Upper lobe of left lung (tissue), 6 donors: ENCODE measurements at regions not wholly inside any gene's neighbourhood (a gene's known extent, or its start where the extent isn't known, plus 50 kb on each side); places are given as distances from the start of the nearest gene placed in this dataset.
A peak's percentile ranks its signal among the peaks of the same experiment; 100 is the strongest.
"Not testable (repeated sequence)": the region's sequence is repeated elsewhere in the genome, so short reads cannot be mapped to it uniquely, and the experiment has no call there.

ENCODE experiments used
- ATAC-seq, 2 donors: fragments of 200-7000 bp; cut with Tn5 transposase; one replicate each; pipeline ENCODE4 v1.9.1; 2022; ENCODE audit warnings: mild to moderate bottlenecking in 2 of 2, moderate library complexity in 2 of 2; ENCODE audit not compliant: low FRiP score in 2 of 2
- DNase-seq, 2 donors: peaks; one replicate each; pipeline ENCODE4 v3.0.0-alpha.2; 2019 to 2020
- H3K27ac ChIP-seq, 4 donors: fragments of 200-600 bp; sonication (generic); one replicate each; pipeline ENCODE4 v1.5.1; 2016 to 2019
- H3K27me3 ChIP-seq, 4 donors: fragments of 200-600 bp; sonication (generic); one replicate each; pipeline ENCODE4 v1.5.1; 2017 to 2019
- H3K36me3 ChIP-seq, 4 donors: fragments of 200-600 bp; sonication (generic); one replicate each; pipeline ENCODE4 v1.5.1; 2016 to 2019
- H3K4me1 ChIP-seq, 4 donors: fragments of 200-600 bp; sonication (generic); one replicate each; pipeline ENCODE4 v1.5.1; 2018 to 2019
- H3K4me3 ChIP-seq, 4 donors: fragments of 200-600 bp; sonication (generic); one replicate each; pipeline ENCODE4 v1.5.1; 2017 to 2019; ENCODE audit warnings: mild to moderate bottlenecking in 2 of 4, moderate library complexity in 1 of 4
- H3K9me3 ChIP-seq, 4 donors: fragments of 200-600 bp; sonication (generic); one replicate each; pipeline ENCODE4 v1.5.1; 2018 to 2019
- CTCF ChIP-seq, 6 experiments: fragments of 450-650 bp in 4 of 6; fragments of 200-600 bp in 2 of 6; sonication (generic) in 2 of 6; IDR thresholded peaks; one replicate each; pipeline ENCODE4 v1.5.1; 2016 to 2019; ENCODE audit warnings: antibody characterized with exemption in 6 of 6
- EP300 ChIP-seq, 4 donors: sonication (generic); formaldehyde crosslinking; IDR thresholded peaks; one replicate each; pipeline ENCODE4 v1.5.1; 2017; ENCODE audit warnings: antibody characterized with exemption in 4 of 4, control low read depth in 2 of 4
- POLR2A ChIP-seq, 4 donors: fragments of 450-650 bp; IDR thresholded peaks; one replicate each; pipeline ENCODE4 v1.5.1; 2016 to 2017; ENCODE audit warnings: antibody characterized with exemption in 4 of 4, mild to moderate bottlenecking in 2 of 4
- POLR2AphosphoS5 ChIP-seq, 2 donors: sonication (generic); formaldehyde crosslinking; IDR thresholded peaks; one replicate each; pipeline ENCODE4 v1.5.1; 2017; ENCODE audit warnings: antibody characterized with exemption in 2 of 2
- WGBS, 2 donors: methylation state at CpG; one replicate each; pipeline ENCODE4 v1.1.5; 2017 to 2018; 5-methylcytosine and 5-hydroxymethylcytosine counted together
- donor health status: DM: no; HTN: no; CAD: no; lungs with moderate emphysema.
- donor health status: DM: no; HTN: yes; CAD: no; lungs with severe emphysema.

GRCh38 chr15:22241451-22241850, 161.1 kb downstream of the OR4M2 start:
- H3K4me1 ChIP-seq = no peaks in the 10 kb centered on the region
- no peaks in the 10 kb centered on the region for H3K27me3 ChIP-seq
- WGBS, 2 donors = 79 to 82% methylated on average over 7 to 8 of the region's 8 CpGs
- no peak for ATAC-seq
- no peaks in the 10 kb centered on the region for H3K9me3 ChIP-seq
- no peaks in the 10 kb centered on the region for H3K36me3 ChIP-seq
- DNase-seq = peak in 1 of 2 donors; percentile 77
- no peak overlapping the region for H3K27ac ChIP-seq
- no peak for TF ChIP-seq CTCF (IDR thresholded peaks at IDR 0.05)
- TF ChIP-seq POLR2A (IDR thresholded peaks at IDR 0.05) = no peak
- no peak for TF ChIP-seq POLR2AphosphoS5 (IDR thresholded peaks at IDR 0.05)
- TF ChIP-seq EP300 (IDR thresholded peaks at IDR 0.05) = no peak
- H3K4me3 ChIP-seq = no peak overlapping the region

- H3K4me3 ChIP-seq, H3K36me3 ChIP-seq, H3K27ac ChIP-seq, H3K4me1 ChIP-seq, DNase-seq, H3K27me3 ChIP-seq, H3K9me3 ChIP-seq, ATAC-seq: not testable (repeated sequence)
- WGBS, 2 donors = 79 to 80% methylated on average over 7 to 9 of the region's 9 CpGs
Measured at GRCh38 chr15:22242311-22242710, 162.0 kb downstream of the OR4M2 start.

GRCh38 chr15:22243440-22244130, 163.3 kb downstream of the OR4M2 start:
- no peak for DNase-seq
- H3K4me3 ChIP-seq = no peak overlapping the region
- H3K4me1 ChIP-seq = no peaks in the 10 kb centered on the region
- H3K9me3 ChIP-seq = no peaks in the 10 kb centered on the region
- WGBS, 2 donors = 81 to 86% methylated on average over 8 of the region's 8 CpGs
- TF ChIP-seq POLR2AphosphoS5 (IDR thresholded peaks at IDR 0.05) (no peak), POLR2A (IDR thresholded peaks at IDR 0.05) (no peak), EP300 (IDR thresholded peaks at IDR 0.05) (no peak), CTCF (IDR thresholded peaks at IDR 0.05) (no peak)
- no peaks in the 10 kb centered on the region for H3K36me3 ChIP-seq
- H3K27ac ChIP-seq = no peak overlapping the region
- no peaks in the 10 kb centered on the region for H3K27me3 ChIP-seq
- ATAC-seq = no peak

- H3K36me3 ChIP-seq, H3K27me3 ChIP-seq, ATAC-seq, H3K27ac ChIP-seq, H3K4me1 ChIP-seq, H3K9me3 ChIP-seq, DNase-seq, H3K4me3 ChIP-seq: not testable (repeated sequence)
- WGBS, 2 donors = 87 to 92% methylated on average over 6 to 7 of the region's 7 CpGs
Measured at GRCh38 chr15:22249511-22249910, 169.2 kb downstream of the OR4M2 start.

- H3K4me3 ChIP-seq, H3K27me3 ChIP-seq, H3K27ac ChIP-seq, H3K4me1 ChIP-seq, H3K9me3 ChIP-seq, H3K36me3 ChIP-seq: not testable (repeated sequence)
- ATAC-seq (peak in 1 of 2 donors; percentile 3), DNase-seq (peak in 1 of 2 donors; percentile 46)
- 78 to 79% methylated on average over 6 to 18 of the region's 18 CpGs for WGBS, 2 donors
Measured at GRCh38 chr15:22250501-22251290, 170.4 kb downstream of the OR4M2 start.

- H3K9me3 ChIP-seq = no peaks in the 10 kb centered on the region
- no peak overlapping the region for H3K4me3 ChIP-seq
- H3K4me1 ChIP-seq = peaks cover 0 to 9% (median 0%) of the 10 kb centered on the region in 4 donors
- no peak for TF ChIP-seq POLR2AphosphoS5 (IDR thresholded peaks at IDR 0.05)
- no peak for TF ChIP-seq CTCF (IDR thresholded peaks at IDR 0.05)
- no peak for TF ChIP-seq EP300 (IDR thresholded peaks at IDR 0.05)
- TF ChIP-seq POLR2A (IDR thresholded peaks at IDR 0.05) = no peak
- DNase-seq = no peak
- no peak for ATAC-seq
- 18 to 67% methylated on average over 1 of the region's 1 CpG for WGBS, 2 donors
- H3K36me3 ChIP-seq = no peaks in the 10 kb centered on the region
- H3K27me3 ChIP-seq = no peaks in the 10 kb centered on the region
- no peak overlapping the region for H3K27ac ChIP-seq
Measured at GRCh38 chr15:22251422-22251821, 171.1 kb downstream of the OR4M2 start.

GRCh38 chr15:22252047-22252446, 171.7 kb downstream of the OR4M2 start:
- not testable (repeated sequence) for DNase-seq, ATAC-seq, H3K27ac ChIP-seq, H3K9me3 ChIP-seq, H3K36me3 ChIP-seq, H3K4me3 ChIP-seq, H3K4me1 ChIP-seq, H3K27me3 ChIP-seq
- WGBS, 2 donors = 63 to 64% methylated on average over 4 of the region's 4 CpGs

- not testable (repeated sequence) for ATAC-seq, H3K4me1 ChIP-seq, DNase-seq, H3K27me3 ChIP-seq, H3K4me3 ChIP-seq, H3K9me3 ChIP-seq, H3K36me3 ChIP-seq, H3K27ac ChIP-seq
- WGBS, 2 donors = 83 to 87% methylated on average over 7 of the region's 7 CpGs
Measured at GRCh38 chr15:22252521-22252920, 172.2 kb downstream of the OR4M2 start.

- peak in 1 of 2 donors; percentile 51 for DNase-seq
- not testable (repeated sequence) for H3K36me3 ChIP-seq, H3K27me3 ChIP-seq, ATAC-seq, H3K4me1 ChIP-seq, H3K4me3 ChIP-seq, H3K27ac ChIP-seq
- 72 to 86% methylated on average over 9 to 14 of the region's 14 CpGs for WGBS, 2 donors
- peaks cover 0 to 13% (median 0%) of the 10 kb centered on the region in 4 donors for H3K9me3 ChIP-seq
Measured at GRCh38 chr15:22253002-22253675, 172.8 kb downstream of the OR4M2 start.
